RKO (cell line): ENCODE measurements at regions not wholly inside any gene's neighbourhood (a gene's known extent, or its start where the extent isn't known, plus 50 kb on each side); places are given as distances from the start of the nearest gene placed in this dataset.
"Not testable (repeated sequence)": the region's sequence is repeated elsewhere in the genome, so short reads cannot be mapped to it uniquely, and the experiment has no call there.

Experiments used
- DNase-seq: peaks from one replicate; pipeline ENCODE4 v3.0.0-alpha.2; 2016; ENCODE audit warnings: low spot score

- no peak for DNase-seq
Measured at GRCh38 chr4:13986548-13986947, 359.0 kb upstream of the BOD1L1 start.

- no peak for DNase-seq
Measured at GRCh38 chr4:13988353-13989305, 361.1 kb upstream of the BOD1L1 start.

- DNase-seq, result no peak
Measured at GRCh38 chr4:13989501-13989900, 362.0 kb upstream of the BOD1L1 start.

GRCh38 chr4:13990596-13991589 is 363.4 kb upstream of the BOD1L1 start:
- DNase-seq, result no peak

GRCh38 chr4:13992041-13992440 is 364.5 kb upstream of the BOD1L1 start:
- DNase-seq, result no peak

- no peak for DNase-seq
Measured at GRCh38 chr4:13992975-13993520, 365.5 kb upstream of the BOD1L1 start.

GRCh38 chr4:13994016-13994415 is 366.5 kb upstream of the BOD1L1 start:
- DNase-seq, result no peak

- DNase-seq, result no peak
Measured at GRCh38 chr4:13998850-13999445, 371.4 kb upstream of the BOD1L1 start.

- no peak for DNase-seq
Measured at GRCh38 chr4:14000091-14000814, 372.7 kb upstream of the BOD1L1 start.

GRCh38 chr4:14002331-14002730 is 374.8 kb upstream of the BOD1L1 start:
- DNase-seq, result not testable (repeated sequence)

- DNase-seq, result no peak
Measured at GRCh38 chr4:14008494-14008893, 381.0 kb upstream of the BOD1L1 start.

GRCh38 chr4:14018191-14018853 is 390.8 kb upstream of the BOD1L1 start:
- no peak for DNase-seq

- no peak for DNase-seq
Measured at GRCh38 chr4:14022456-14022855, 394.9 kb upstream of the BOD1L1 start.

GRCh38 chr4:14023036-14023435 is 395.5 kb upstream of the BOD1L1 start:
- DNase-seq, result no peak

- no peak for DNase-seq
Measured at GRCh38 chr4:14023896-14024295, 396.4 kb upstream of the BOD1L1 start.

GRCh38 chr4:14025111-14025510 is 397.6 kb upstream of the BOD1L1 start:
- no peak for DNase-seq

GRCh38 chr4:14025891-14026290 is 398.4 kb upstream of the BOD1L1 start:
- DNase-seq, result no peak

- DNase-seq, result no peak
Measured at GRCh38 chr4:14028862-14029261, 401.3 kb upstream of the BOD1L1 start.

GRCh38 chr4:14035076-14035475 is 407.6 kb upstream of the BOD1L1 start:
- no peak for DNase-seq

- no peak for DNase-seq
Measured at GRCh38 chr4:14043203-14043602, 415.7 kb upstream of the BOD1L1 start.

- no peak for DNase-seq
Measured at GRCh38 chr4:14046642-14047041, 419.1 kb upstream of the BOD1L1 start.
